Right atrium auricular region (tissue), 2 donors: ENCODE measurements at regions not wholly inside any gene's neighbourhood (a gene's known extent, or its start where the extent isn't known, plus 50 kb on each side); places are given as distances from the start of the nearest gene placed in this dataset.

Source experiments
- DNase-seq: peaks from one replicate; pipeline ENCODE4 v3.0.0-alpha.2; 2019; ENCODE audit warnings: low spot score
- H3K27ac ChIP-seq, 2 donors: fragments of 200-600 bp; sonication (generic); 1 replicate in 1 of 2; 2 replicates in 1 of 2; pipeline ENCODE4 v1.5.1; 2016 to 2019
- H3K27me3 ChIP-seq, 2 donors: fragments of 200-600 bp; sonication (generic); one replicate each; pipeline versions ENCODE4 v1.5.1 to v1.6.0; 2017 to 2019
- H3K36me3 ChIP-seq: fragments of 200-600 bp; sonication (generic); one replicate; pipeline ENCODE4 v1.5.1; 2016
- H3K4me1 ChIP-seq, 2 donors: fragments of 200-600 bp; sonication (generic); one replicate each; pipeline versions ENCODE4 v1.5.1 to v1.6.0; 2017 to 2019
- H3K4me3 ChIP-seq, 2 donors: fragments of 200-600 bp; sonication (generic); 1 replicate in 1 of 2; 2 replicates in 1 of 2; pipeline ENCODE4 v1.5.1; 2017 to 2019; ENCODE audit warnings: mild to moderate bottlenecking in 1 of 2, moderate library complexity in 1 of 2
- H3K9me3 ChIP-seq, 2 donors: fragments of 200-600 bp; sonication (generic); one replicate each; pipeline ENCODE4 v1.5.1; 2019
- TF ChIP-seq, protein P1 (sequence below), 2 donors: fragments of 200-600 bp; sonication (generic); IDR thresholded peaks; one replicate each; pipeline ENCODE4 v1.5.1; 2019; ENCODE audit warnings: antibody characterized with exemption in 2 of 2

DNA sequence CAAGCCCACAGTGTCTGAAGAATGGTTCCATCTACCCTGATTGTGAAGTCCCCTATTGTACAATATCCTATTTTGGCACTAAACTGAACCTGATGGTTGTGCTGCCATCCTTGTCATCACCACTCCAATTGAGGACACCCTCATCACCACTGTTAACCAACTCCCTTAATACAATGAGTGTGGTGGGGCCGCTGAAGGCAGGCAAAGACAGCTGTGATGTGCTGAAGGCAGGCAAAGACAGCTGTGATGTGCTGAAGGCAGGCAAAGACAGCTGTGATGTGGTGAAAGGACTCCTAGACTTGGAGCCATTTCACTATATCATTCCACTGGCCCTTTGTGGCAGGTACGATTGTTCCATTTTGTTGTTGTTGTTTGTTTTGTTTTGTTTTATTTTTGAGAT, 481.6 kb downstream of the SOX6 start:
- Histone ChIP-seq H3K36me3 (no peaks in the 10 kb centered on the region), H3K27me3 (no peaks in the 10 kb centered on the region), H3K27ac (no peak overlapping the region), H3K4me3 (no peak overlapping the region), H3K9me3 (no peaks in the 10 kb centered on the region), H3K4me1 (no peaks in the 10 kb centered on the region)
- DNase-seq, result no peak
- TF ChIP-seq, protein P1, sequence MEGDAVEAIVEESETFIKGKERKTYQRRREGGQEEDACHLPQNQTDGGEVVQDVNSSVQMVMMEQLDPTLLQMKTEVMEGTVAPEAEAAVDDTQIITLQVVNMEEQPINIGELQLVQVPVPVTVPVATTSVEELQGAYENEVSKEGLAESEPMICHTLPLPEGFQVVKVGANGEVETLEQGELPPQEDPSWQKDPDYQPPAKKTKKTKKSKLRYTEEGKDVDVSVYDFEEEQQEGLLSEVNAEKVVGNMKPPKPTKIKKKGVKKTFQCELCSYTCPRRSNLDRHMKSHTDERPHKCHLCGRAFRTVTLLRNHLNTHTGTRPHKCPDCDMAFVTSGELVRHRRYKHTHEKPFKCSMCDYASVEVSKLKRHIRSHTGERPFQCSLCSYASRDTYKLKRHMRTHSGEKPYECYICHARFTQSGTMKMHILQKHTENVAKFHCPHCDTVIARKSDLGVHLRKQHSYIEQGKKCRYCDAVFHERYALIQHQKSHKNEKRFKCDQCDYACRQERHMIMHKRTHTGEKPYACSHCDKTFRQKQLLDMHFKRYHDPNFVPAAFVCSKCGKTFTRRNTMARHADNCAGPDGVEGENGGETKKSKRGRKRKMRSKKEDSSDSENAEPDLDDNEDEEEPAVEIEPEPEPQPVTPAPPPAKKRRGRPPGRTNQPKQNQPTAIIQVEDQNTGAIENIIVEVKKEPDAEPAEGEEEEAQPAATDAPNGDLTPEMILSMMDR (IDR thresholded peaks at IDR 0.05), result no peak

DNA sequence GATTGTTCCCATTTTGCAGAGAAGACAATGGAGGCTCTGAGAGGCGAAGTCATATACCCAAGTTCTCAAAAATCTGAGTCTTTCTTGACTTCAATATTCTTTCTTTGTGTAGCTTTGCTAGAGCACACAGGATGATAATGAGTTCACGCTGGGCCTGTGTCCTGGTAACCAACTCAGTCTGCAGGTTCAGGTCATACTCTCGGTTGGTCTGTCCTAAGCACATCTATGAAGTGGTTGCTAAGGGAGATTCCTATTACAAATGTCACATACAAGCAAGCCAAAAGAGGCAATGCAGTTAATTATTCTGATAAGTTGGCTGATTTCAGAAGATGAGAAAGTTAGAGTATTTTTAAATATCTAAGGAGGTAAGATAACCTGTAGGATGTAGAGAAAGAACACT, 481.0 kb downstream of the SOX6 start:
- no peak for DNase-seq
- Histone ChIP-seq H3K4me3 (no peak overlapping the region), H3K4me1 (no peaks in the 10 kb centered on the region), H3K9me3 (no peaks in the 10 kb centered on the region), H3K27me3 (no peaks in the 10 kb centered on the region), H3K27ac (no peak overlapping the region), H3K36me3 (no peaks in the 10 kb centered on the region)
- TF ChIP-seq, protein P1 (IDR thresholded peaks at IDR 0.05), result no peak

DNA sequence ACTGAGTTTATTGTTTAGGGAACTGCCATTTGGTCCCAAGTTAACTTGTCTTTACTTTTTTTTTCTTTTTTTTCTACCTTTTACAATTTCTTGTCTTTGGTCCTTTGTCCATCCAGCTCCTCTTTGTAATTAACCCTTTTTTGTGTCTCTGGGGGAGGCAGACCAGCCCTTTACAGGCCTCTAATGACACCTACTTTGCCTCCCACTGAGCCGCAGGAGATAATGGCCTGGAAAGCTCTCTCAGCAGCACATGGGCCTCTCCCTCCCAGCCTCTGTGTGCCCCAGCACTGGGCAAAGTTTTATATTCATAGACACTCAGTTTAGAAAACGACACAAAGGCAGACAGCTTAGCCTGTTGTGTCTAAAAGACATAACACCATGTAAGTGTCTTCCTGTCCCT, 480.4 kb downstream of the SOX6 start:
- no peak overlapping the region for H3K27ac ChIP-seq
- no peak for DNase-seq
- no peaks in the 10 kb centered on the region for H3K36me3 ChIP-seq
- no peak overlapping the region for H3K4me3 ChIP-seq
- H3K9me3 ChIP-seq, result no peaks in the 10 kb centered on the region
- no peaks in the 10 kb centered on the region for H3K27me3 ChIP-seq
- no peaks in the 10 kb centered on the region for H3K4me1 ChIP-seq
- TF ChIP-seq, protein P1 (IDR thresholded peaks at IDR 0.05), result no peak

DNA sequence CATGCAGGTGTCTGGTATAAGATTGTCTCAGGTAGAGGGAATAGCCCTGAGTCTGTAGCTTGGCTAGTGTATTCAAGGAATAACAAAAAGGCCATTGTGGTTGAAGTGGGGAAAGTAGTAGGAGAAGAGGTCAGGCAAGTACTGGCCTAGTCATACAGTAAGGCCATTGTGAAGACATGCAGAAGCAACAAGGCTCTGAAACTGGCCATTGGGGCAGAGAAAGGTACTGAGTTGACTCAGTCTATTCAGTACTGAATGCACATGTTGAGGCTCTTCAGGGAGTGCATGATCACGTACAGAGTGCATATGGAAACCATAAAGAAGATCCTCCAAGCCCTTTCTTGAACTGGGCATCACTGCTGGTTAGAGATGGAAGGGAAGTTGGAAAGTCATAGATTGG, 477.6 kb downstream of the SOX6 start:
- no peak overlapping the region for H3K4me3 ChIP-seq
- H3K27ac ChIP-seq, result no peak overlapping the region
- DNase-seq, result no peak
- H3K4me1 ChIP-seq, result peaks cover 0 to under 1% of the 10 kb centered on the region in 2 donors
- H3K27me3 ChIP-seq, result no peaks in the 10 kb centered on the region
- no peaks in the 10 kb centered on the region for H3K36me3 ChIP-seq
- no peaks in the 10 kb centered on the region for H3K9me3 ChIP-seq
- TF ChIP-seq, protein P1 (IDR thresholded peaks at IDR 0.05), result no peak

DNA sequence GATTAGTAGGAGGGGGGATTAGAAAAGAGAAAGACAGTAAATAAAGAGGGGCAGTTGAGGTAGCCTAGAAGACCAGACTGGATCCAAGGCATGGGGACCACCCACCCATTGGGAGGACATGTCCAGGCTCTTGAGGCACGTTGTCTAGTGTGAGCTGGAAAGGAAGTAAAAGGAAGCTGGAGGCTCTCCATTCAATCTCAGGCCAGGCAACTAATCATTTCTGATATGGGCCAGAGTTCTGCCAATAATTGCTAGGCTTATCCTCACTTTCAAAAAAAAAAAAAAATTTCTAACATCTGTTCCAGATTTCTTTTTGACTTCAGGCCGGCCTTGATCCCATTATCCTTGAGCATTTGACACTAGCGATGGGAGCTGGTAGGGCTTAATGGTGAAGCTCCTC, 476.1 kb downstream of the SOX6 start:
- TF ChIP-seq, protein P1 (IDR thresholded peaks at IDR 0.05), result no peak
- Histone ChIP-seq H3K4me1 (peaks cover 0 to 14% of the 10 kb centered on the region in 2 donors), H3K27ac (no peak overlapping the region), H3K4me3 (no peak overlapping the region), H3K9me3 (no peaks in the 10 kb centered on the region), H3K27me3 (no peaks in the 10 kb centered on the region), H3K36me3 (no peaks in the 10 kb centered on the region)
- DNase-seq, result no peak

DNA sequence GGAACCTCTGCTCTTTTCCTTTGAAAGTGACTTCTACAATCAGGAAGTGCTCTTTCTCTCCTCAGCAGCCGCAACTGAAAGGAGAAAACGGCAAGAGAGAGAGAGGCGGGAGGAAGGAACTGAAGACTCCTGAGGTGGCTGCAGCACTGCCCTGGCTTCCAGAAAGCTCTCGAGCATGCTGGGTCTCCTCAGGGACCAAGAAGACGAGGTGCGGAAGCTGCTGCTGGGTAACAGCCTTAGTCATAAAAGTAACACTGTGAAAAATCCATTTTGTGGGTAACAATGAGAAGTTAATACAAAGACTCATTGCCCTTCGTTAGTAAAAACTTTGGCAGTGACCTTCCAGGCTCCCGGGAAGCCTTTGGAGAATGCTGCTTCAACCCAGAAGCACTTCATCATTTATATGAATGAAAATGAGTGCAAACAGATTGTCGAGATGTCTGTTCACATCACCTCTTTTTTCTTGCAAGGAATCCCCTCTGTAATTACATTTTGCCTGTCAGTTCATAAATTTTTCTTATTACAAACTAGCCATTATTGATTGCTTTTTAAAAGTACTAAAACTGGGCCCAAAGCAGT, 473.4 kb downstream of the SOX6 start:
- TF ChIP-seq, protein P1 (IDR thresholded peaks at IDR 0.05), result no peak
- Histone ChIP-seq H3K4me1 (peaks cover 0 to 14% of the 10 kb centered on the region in 2 donors), H3K27me3 (no peaks in the 10 kb centered on the region), H3K9me3 (no peaks in the 10 kb centered on the region), H3K36me3 (no peaks in the 10 kb centered on the region), H3K27ac (peak overlapping the region; percentile 33 to 57), H3K4me3 (no peak overlapping the region)
- DNase-seq, result no peak
